ENCODE measurements at regions not wholly inside any gene's neighbourhood (a gene's known extent, or its start where the extent isn't known, plus 50 kb on each side); places are given as distances from the start of the nearest gene placed in this dataset.

DNA sequence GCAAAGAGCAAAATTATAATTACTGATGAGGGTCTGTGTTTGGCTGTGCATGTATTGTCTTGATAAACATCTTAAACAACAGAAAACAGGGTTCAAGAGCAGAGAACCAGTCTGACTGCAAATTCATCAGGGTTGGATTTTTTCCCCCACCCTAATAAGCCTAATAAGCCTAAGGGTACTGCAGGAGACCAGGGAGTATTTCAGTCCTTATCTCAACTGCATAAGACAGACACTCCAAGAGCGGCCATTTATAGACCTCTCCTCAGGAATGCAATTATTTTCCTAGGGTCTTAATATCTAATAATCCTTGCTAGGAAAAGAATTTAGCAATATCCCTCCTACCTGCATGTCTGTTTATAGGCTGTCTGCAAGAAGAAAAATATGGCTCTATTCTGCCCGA is 2011.5 kb upstream of the PCDH20 start:
- Histone ChIP-seq H3K36me3 (ENCODE audit: control insufficient read depth in 4 of 4, insufficient read depth in 3 of 4, low read depth in 1 of 4, low read length in 3 of 4) (no peaks in the 10 kb centered on the region), H3K9ac (ENCODE audit: low read depth in 1 of 2, low read length in 2 of 2) (no peak overlapping the region), H3K4me3 (ENCODE audit: low read depth in 1 of 3, low read length in 3 of 3) (no peak overlapping the region), H3K4me1 (ENCODE audit: control insufficient read depth in 4 of 4, insufficient read depth in 4 of 4, low read length in 3 of 4) (no peaks in the 10 kb centered on the region), H3K9me3 (ENCODE audit: control insufficient read depth in 4 of 4, low read length in 3 of 4) (no peaks in the 10 kb centered on the region), H3K27me3 (ENCODE audit: control insufficient read depth in 4 of 4, insufficient read depth in 4 of 4, low read length in 3 of 4) (no peaks in the 10 kb centered on the region), H3K27ac (ENCODE audit: low read depth in 1 of 2, low read length in 2 of 2) (no peak overlapping the region)
- DNase-seq (ENCODE audit: low spot score), result no peak
- 89% methylated on average over 2 of the region's 2 CpGs for WGBS
- no peak for TF ChIP-seq SP1 (IDR thresholded peaks at IDR 0.05)
- TF ChIP-seq NR2F2 (IDR thresholded peaks at IDR 0.05), result no peak
- TF ChIP-seq YY1 (IDR thresholded peaks at IDR 0.05), result no peak
- TF ChIP-seq RAD21 (IDR thresholded peaks at IDR 0.05), result no peak
- no peak for TF ChIP-seq FOXA1 (IDR thresholded peaks at IDR 0.05)
- TF ChIP-seq ATF3 (IDR thresholded peaks at IDR 0.05), result no peak

DNA sequence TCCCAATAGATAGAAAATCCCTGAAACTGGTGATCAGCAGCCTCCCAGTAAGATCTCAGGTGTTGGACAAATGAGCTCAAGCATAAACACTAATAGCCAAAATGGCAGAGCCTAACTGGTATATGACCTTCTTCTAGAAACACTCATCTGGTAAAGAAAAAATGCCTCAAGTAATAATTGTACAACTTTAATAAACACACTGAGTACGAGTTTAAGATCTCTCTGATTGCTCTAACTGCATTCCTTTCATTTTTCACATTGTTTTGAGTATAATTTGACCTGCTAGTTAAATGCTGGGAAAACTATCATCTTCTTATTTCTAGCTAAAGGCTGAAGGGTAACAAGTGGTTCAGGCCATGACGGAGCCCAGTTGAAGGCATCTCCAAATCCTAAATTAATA is 2009.5 kb upstream of the PCDH20 start:
- TF ChIP-seq SP1 (IDR thresholded peaks at IDR 0.05) (no peak), TAF1 (conservative IDR thresholded peaks at IDR 0.05) (no peak), GABPA (IDR thresholded peaks at IDR 0.05 in 1 of 2, conservative IDR thresholded peaks at IDR 0.05 in 1 of 2) (no peak), HNF4G (IDR thresholded peaks at IDR 0.05) (no peak), RAD21 (IDR thresholded peaks at IDR 0.05) (no peak), ATF3 (IDR thresholded peaks at IDR 0.05) (no peak), FOXA2 (IDR thresholded peaks at IDR 0.05) (no peak), YY1 (IDR thresholded peaks at IDR 0.05) (no peak), RXRA (IDR thresholded peaks at IDR 0.05) (no peak), EGR1 (IDR thresholded peaks at IDR 0.05; ENCODE audit: low read depth in 2 of 2) (no peak), FOXA1 (IDR thresholded peaks at IDR 0.05) (no peak), HNF4A (conservative IDR thresholded peaks at IDR 0.05) (no peak), NR2F2 (IDR thresholded peaks at IDR 0.05) (no peak), JUND (IDR thresholded peaks at IDR 0.05) (no peak)
- TF ChIP-seq, protein P1, sequence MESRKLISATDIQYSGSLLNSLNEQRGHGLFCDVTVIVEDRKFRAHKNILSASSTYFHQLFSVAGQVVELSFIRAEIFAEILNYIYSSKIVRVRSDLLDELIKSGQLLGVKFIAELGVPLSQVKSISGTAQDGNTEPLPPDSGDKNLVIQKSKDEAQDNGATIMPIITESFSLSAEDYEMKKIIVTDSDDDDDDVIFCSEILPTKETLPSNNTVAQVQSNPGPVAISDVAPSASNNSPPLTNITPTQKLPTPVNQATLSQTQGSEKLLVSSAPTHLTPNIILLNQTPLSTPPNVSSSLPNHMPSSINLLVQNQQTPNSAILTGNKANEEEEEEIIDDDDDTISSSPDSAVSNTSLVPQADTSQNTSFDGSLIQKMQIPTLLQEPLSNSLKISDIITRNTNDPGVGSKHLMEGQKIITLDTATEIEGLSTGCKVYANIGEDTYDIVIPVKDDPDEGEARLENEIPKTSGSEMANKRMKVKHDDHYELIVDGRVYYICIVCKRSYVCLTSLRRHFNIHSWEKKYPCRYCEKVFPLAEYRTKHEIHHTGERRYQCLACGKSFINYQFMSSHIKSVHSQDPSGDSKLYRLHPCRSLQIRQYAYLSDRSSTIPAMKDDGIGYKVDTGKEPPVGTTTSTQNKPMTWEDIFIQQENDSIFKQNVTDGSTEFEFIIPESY (IDR thresholded peaks at IDR 0.05), result no peak
- TF ChIP-seq, protein P2, sequence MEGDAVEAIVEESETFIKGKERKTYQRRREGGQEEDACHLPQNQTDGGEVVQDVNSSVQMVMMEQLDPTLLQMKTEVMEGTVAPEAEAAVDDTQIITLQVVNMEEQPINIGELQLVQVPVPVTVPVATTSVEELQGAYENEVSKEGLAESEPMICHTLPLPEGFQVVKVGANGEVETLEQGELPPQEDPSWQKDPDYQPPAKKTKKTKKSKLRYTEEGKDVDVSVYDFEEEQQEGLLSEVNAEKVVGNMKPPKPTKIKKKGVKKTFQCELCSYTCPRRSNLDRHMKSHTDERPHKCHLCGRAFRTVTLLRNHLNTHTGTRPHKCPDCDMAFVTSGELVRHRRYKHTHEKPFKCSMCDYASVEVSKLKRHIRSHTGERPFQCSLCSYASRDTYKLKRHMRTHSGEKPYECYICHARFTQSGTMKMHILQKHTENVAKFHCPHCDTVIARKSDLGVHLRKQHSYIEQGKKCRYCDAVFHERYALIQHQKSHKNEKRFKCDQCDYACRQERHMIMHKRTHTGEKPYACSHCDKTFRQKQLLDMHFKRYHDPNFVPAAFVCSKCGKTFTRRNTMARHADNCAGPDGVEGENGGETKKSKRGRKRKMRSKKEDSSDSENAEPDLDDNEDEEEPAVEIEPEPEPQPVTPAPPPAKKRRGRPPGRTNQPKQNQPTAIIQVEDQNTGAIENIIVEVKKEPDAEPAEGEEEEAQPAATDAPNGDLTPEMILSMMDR (IDR thresholded peaks at IDR 0.05; ENCODE audit: low read depth, low read length, missing input control), result no peak
- DNase-seq (ENCODE audit: low spot score), result no peak
- no peak overlapping the region for H3K27ac ChIP-seq (ENCODE audit: low read depth in 1 of 2, low read length in 2 of 2)
- H3K27me3 ChIP-seq (ENCODE audit: control insufficient read depth in 4 of 4, insufficient read depth in 4 of 4, low read length in 3 of 4), result no peaks in the 10 kb centered on the region
- no peaks in the 10 kb centered on the region for H3K9me3 ChIP-seq (ENCODE audit: control insufficient read depth in 4 of 4, low read length in 3 of 4)
- no peaks in the 10 kb centered on the region for H3K4me1 ChIP-seq (ENCODE audit: control insufficient read depth in 4 of 4, insufficient read depth in 4 of 4, low read length in 3 of 4)
- no peak overlapping the region for H3K9ac ChIP-seq (ENCODE audit: low read depth in 1 of 2, low read length in 2 of 2)
- no peaks in the 10 kb centered on the region for H3K36me3 ChIP-seq (ENCODE audit: control insufficient read depth in 4 of 4, insufficient read depth in 3 of 4, low read depth in 1 of 4, low read length in 3 of 4)
- H3K4me3 ChIP-seq (ENCODE audit: low read depth in 1 of 3, low read length in 3 of 3), result no peak overlapping the region
- 54% methylated on average over 2 of the region's 2 CpGs for WGBS

DNA sequence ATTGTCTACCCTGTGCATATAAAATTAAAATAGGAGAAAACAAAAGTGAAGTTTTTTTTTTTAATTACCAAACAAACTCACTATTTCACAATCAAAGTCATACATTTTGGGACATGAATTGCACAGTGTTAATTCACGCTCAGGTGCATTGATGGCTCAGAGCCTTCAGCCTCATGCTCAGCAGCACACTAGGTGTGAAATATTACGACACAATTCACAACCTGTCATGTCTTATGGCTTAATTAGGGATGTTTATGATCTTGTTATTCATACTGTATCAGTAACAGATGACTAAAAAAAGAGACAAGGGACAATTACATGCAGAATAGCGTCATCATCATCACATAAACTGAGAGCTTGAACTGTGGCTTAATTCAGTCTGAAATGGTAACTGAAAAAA is 2005.5 kb upstream of the PCDH20 start:
- Histone ChIP-seq H3K9ac (ENCODE audit: low read depth in 1 of 2, low read length in 2 of 2) (no peak overlapping the region), H3K9me3 (ENCODE audit: control insufficient read depth in 4 of 4, low read length in 3 of 4) (no peaks in the 10 kb centered on the region), H3K27me3 (ENCODE audit: control insufficient read depth in 4 of 4, insufficient read depth in 4 of 4, low read length in 3 of 4) (no peaks in the 10 kb centered on the region), H3K36me3 (ENCODE audit: control insufficient read depth in 4 of 4, insufficient read depth in 3 of 4, low read depth in 1 of 4, low read length in 3 of 4) (no peaks in the 10 kb centered on the region), H3K27ac (ENCODE audit: low read depth in 1 of 2, low read length in 2 of 2) (no peak overlapping the region), H3K4me1 (ENCODE audit: control insufficient read depth in 4 of 4, insufficient read depth in 4 of 4, low read length in 3 of 4) (no peaks in the 10 kb centered on the region), H3K4me3 (ENCODE audit: low read depth in 1 of 3, low read length in 3 of 3) (no peak overlapping the region)
- 65% methylated on average over 3 of the region's 3 CpGs for WGBS
- no peak for DNase-seq (ENCODE audit: low spot score)
- TF ChIP-seq TAF1 (conservative IDR thresholded peaks at IDR 0.05), result no peak
- TF ChIP-seq NR2F2 (IDR thresholded peaks at IDR 0.05), result no peak
- TF ChIP-seq, protein P3, sequence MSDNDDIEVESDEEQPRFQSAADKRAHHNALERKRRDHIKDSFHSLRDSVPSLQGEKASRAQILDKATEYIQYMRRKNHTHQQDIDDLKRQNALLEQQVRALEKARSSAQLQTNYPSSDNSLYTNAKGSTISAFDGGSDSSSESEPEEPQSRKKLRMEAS (IDR thresholded peaks at IDR 0.05), result no peak
- no peak for TF ChIP-seq REST (IDR thresholded peaks at IDR 0.05)
- no peak for TF ChIP-seq GABPA (IDR thresholded peaks at IDR 0.05 in 1 of 2, conservative IDR thresholded peaks at IDR 0.05 in 1 of 2)
- TF ChIP-seq FOXA2 (IDR thresholded peaks at IDR 0.05), result no peak
- TF ChIP-seq HNF4G (IDR thresholded peaks at IDR 0.05), result no peak
- no peak for TF ChIP-seq HNF4A (conservative IDR thresholded peaks at IDR 0.05)
- no peak for TF ChIP-seq RAD21 (IDR thresholded peaks at IDR 0.05)
- no peak for TF ChIP-seq JUND (IDR thresholded peaks at IDR 0.05)
- TF ChIP-seq ATF3 (IDR thresholded peaks at IDR 0.05), result no peak
- no peak for TF ChIP-seq RXRA (IDR thresholded peaks at IDR 0.05)

Data from liver (tissue), 8 donors.